ENCODE measurements at regions not wholly inside any gene's neighbourhood (a gene's known extent, or its start where the extent isn't known, plus 50 kb on each side); places are given as distances from the start of the nearest gene placed in this dataset.

DNA sequence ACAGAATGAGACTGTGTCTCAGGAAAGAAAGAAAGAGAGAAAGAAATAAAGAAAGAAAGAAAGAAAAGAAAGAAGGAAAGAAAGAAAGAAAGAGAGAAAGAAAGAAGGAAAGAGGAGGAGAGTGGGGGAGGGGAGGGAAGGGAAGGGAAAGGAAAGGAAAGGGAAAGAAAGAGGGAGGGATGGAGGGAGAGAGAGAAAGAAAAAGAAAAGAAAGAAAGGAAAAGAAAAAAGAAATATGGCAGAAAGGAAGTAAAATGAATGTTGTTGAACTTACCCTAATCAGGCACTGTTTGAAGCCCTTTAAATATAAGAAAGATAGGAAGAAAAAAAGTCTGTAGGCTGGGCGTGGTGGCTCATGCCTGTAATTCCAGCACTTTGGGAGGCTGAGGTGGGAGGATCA lies 276.1 kb downstream of the INSC start:
- intact Hi-C loops (cut with DNase I), result no loop called here
- peaks cover 0 to 34% (median 23%) of the 10 kb centered on the region in 11 donors for H3K9me3 ChIP-seq
- TF ChIP-seq, protein P1, sequence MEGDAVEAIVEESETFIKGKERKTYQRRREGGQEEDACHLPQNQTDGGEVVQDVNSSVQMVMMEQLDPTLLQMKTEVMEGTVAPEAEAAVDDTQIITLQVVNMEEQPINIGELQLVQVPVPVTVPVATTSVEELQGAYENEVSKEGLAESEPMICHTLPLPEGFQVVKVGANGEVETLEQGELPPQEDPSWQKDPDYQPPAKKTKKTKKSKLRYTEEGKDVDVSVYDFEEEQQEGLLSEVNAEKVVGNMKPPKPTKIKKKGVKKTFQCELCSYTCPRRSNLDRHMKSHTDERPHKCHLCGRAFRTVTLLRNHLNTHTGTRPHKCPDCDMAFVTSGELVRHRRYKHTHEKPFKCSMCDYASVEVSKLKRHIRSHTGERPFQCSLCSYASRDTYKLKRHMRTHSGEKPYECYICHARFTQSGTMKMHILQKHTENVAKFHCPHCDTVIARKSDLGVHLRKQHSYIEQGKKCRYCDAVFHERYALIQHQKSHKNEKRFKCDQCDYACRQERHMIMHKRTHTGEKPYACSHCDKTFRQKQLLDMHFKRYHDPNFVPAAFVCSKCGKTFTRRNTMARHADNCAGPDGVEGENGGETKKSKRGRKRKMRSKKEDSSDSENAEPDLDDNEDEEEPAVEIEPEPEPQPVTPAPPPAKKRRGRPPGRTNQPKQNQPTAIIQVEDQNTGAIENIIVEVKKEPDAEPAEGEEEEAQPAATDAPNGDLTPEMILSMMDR (IDR thresholded peaks at IDR 0.05), result no peak
- no peak overlapping the region for H3K27ac ChIP-seq
- DNase-seq (no peak), ATAC-seq (no peak)
- no peaks in the 10 kb centered on the region for H3K4me1 ChIP-seq
- WGBS, 2 donors, result 29 to 42% methylated on average over 1 of the region's 1 CpG
- no peaks in the 10 kb centered on the region for H3K36me3 ChIP-seq
- H3K4me3 ChIP-seq, result no peak overlapping the region
- H3K27me3 ChIP-seq, result no peaks in the 10 kb centered on the region

DNA sequence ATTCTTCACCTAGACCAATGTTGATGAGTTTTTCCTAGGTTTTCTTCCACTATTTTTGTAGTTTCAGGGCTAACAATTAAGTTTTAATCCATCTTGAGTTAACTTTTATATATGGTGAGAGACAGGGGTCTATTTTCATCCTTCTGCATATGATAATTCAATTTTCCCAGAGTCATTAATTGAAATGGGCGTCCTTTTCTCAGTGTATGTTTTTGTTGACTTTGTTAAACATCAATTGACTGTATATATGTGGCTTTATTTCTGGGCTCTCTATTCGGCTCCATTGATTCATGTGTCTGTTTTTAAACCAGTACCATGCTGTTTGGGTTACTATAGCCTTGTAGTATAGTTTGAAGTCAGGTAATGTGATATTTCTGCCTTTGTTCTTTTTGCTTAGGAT lies 282.1 kb downstream of the INSC start:
- no peaks in the 10 kb centered on the region for H3K36me3 ChIP-seq
- H3K4me1 ChIP-seq, result no peaks in the 10 kb centered on the region
- TF ChIP-seq, protein P1 (IDR thresholded peaks at IDR 0.05), result no peak
- DNase-seq (no peak), ATAC-seq (no peak)
- no peak overlapping the region for H3K4me3 ChIP-seq
- no peaks in the 10 kb centered on the region for H3K27me3 ChIP-seq
- H3K9me3 ChIP-seq, result peaks cover 0 to 65% (median 25%) of the 10 kb centered on the region in 11 donors
- H3K27ac ChIP-seq, result no peak overlapping the region
- WGBS, 2 donors, result 83 to 84% methylated on average over 2 of the region's 2 CpGs
- intact Hi-C loops (cut with DNase I), result no loop called here

DNA sequence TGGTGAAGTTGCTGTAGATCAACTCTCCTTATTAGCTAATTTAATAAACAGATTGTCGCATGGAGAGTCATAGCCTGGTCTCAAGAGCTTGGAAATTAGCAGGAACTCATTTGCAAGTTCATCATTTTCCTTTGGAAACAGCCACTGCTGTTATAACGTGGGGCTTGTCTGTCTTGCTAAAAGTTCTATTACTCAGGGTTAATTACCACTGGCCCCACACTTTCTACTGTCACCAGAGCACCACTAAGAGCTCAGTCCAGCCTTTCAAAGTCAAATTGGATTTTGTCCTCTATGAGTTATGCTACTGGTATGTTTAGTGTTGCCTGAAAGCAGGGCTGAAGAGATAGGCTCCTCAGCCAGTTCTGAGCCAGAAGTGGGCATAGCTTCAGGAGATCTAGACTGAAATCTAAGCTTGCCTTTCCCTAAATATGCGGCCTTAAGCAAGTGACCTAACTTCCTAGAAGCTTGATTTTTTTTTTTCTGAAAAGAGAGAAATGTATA lies 292.2 kb downstream of the INSC start:
- TF ChIP-seq, protein P1 (IDR thresholded peaks at IDR 0.05), result no peak

DNA sequence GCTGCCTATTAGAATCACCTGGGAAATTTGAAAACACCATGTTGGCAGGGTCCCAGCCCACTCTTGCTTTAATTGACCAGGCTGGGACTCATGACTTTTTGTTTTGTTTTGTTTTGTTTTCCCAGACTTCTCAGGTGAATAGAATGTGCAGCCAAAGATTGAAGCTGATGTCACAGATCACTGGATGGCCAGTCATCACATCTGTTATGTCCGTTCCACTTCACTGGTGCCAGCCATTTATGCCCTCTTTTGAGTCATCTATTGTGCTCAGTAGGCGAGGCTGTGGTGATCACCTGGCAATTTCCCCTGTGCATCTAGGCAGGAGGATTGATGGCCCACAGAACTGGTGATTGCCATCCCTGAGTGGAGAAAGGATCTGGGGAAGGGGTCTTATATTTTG lies 297.3 kb downstream of the INSC start:
- no peaks in the 10 kb centered on the region for H3K27me3 ChIP-seq

More for the DNA sequence above, 292.2 kb downstream of the INSC start:
- Histone ChIP-seq H3K27me3 (no peaks in the 10 kb centered on the region), H3K4me1 (peaks cover 0 to 2% (median 0%) of the 10 kb centered on the region in 9 donors), H3K27ac (no peak overlapping the region), H3K4me3 (no peak overlapping the region), H3K36me3 (no peaks in the 10 kb centered on the region), H3K9me3 (peaks cover 0 to 7% (median under 1%) of the 10 kb centered on the region in 11 donors)
- ATAC-seq (peak in 5 of 8 donors; percentile 25 to 51 (median 50)), DNase-seq (no peak)
- intact Hi-C loops (cut with DNase I), result no loop called here
- 80% methylated on average over 3 of the region's 3 CpGs for WGBS, 2 donors

More for the DNA sequence above, 297.3 kb downstream of the INSC start:
- Histone ChIP-seq H3K4me1 (no peaks in the 10 kb centered on the region), H3K27ac (no peak overlapping the region), H3K9me3 (no peaks in the 10 kb centered on the region), H3K4me3 (no peak overlapping the region), H3K36me3 (no peaks in the 10 kb centered on the region)
- intact Hi-C loops (cut with DNase I), result no loop called here
- DNase-seq (no peak), ATAC-seq (no peak)
- 88 to 96% methylated on average over 2 of the region's 2 CpGs for WGBS, 2 donors
- TF ChIP-seq, protein P1 (IDR thresholded peaks at IDR 0.05), result no peak

Data from heart right ventricle (tissue), 16 donors.